ENCODE measurements at regions not wholly inside any gene's neighbourhood (a gene's known extent, or its start where the extent isn't known, plus 50 kb on each side); places are given as distances from the start of the nearest gene placed in this dataset.
"Not testable (repeated sequence)": the region's sequence is repeated elsewhere in the genome, so short reads cannot be mapped to it uniquely, and the experiment has no call there.

- no CpG with 5 or more reads among the region's 3 CpGs for WGBS, 2 experiments (ENCODE audit: extremely low coverage in 2 of 2, insufficient read length in 1 of 2)
- no peak overlapping the region for H2BK15ac ChIP-seq (ENCODE audit: low read depth, low read length)
- H2BK20ac ChIP-seq (ENCODE audit: low read depth, low read length) = no peak overlapping the region
- H3K23ac ChIP-seq (ENCODE audit: low read depth, low read length) = no peak overlapping the region
- no peaks in the 10 kb centered on the region for H3K9me3 ChIP-seq (ENCODE audit: control insufficient read depth, insufficient read depth, low read length)
- no peak overlapping the region for H2AK5ac ChIP-seq (ENCODE audit: low read depth, low read length)
- H3K4ac ChIP-seq (ENCODE audit: low read depth, low read length) = no peak overlapping the region
- POLR2A ChIA-PET (ENCODE audit: unreplicated experiment) = no interaction called here
- H3K14ac ChIP-seq (replicated peaks; ENCODE audit: low read depth, low read length) = no peak overlapping the region
- no peaks in the 10 kb centered on the region for H4K20me1 ChIP-seq (ENCODE audit: insufficient read depth, low read length)
- intact Hi-C loops (cut with micrococcal nuclease) (no loop called here), dilution Hi-C loops (cut with HindIII; ENCODE audit: low sequenced_read_pairs, unreplicated experiment) (no loop called here), in situ Hi-C loops (cut with MboI; ENCODE audit: low sequenced_read_pairs) (no loop called here)
- ATAC-seq (ENCODE audit: low read depth) (no peak), DNase-seq (no peak)
- H3K4me1 ChIP-seq (ENCODE audit: control insufficient read depth, insufficient read depth, low read length) = no peaks in the 10 kb centered on the region
- no peak overlapping the region for H2BK120ac ChIP-seq (ENCODE audit: low read depth, low read length)
- H2AFZ ChIP-seq (replicated peaks; ENCODE audit: low read length, poor library complexity) = no peak overlapping the region
- H3K9me1 ChIP-seq (ENCODE audit: insufficient read depth, low read length) = no peaks in the 10 kb centered on the region
- H4K5ac ChIP-seq (ENCODE audit: low read depth, low read length) = no peak overlapping the region
- H4K91ac ChIP-seq (ENCODE audit: insufficient read depth, low read depth, low read length) = no peak overlapping the region
- H2BK5ac ChIP-seq (ENCODE audit: low read depth, low read length, poor library complexity, severe bottlenecking) = no peak overlapping the region
- BruUV-seq (replicated peaks) = no TSS peak
- H3K56ac ChIP-seq (ENCODE audit: extremely low read depth, insufficient read depth, low read length) = no peak overlapping the region
- no peak overlapping the region for H3K27ac ChIP-seq (ENCODE audit: insufficient read depth, low read length)
- H3K36me3 ChIP-seq (ENCODE audit: control insufficient read depth, insufficient read depth, low read length) = no peaks in the 10 kb centered on the region
- CTCF ChIA-PET = no interaction called here
- no peak overlapping the region for H3K18ac ChIP-seq (ENCODE audit: low read depth, low read length)
- TF ChIP-seq RAD21 (IDR thresholded peaks at IDR 0.05; ENCODE audit: low read length) (no peak), CEBPB (IDR thresholded peaks at IDR 0.05; ENCODE audit: low read depth, low read length) (no peak)
- no peaks in the 10 kb centered on the region for H3K79me1 ChIP-seq (ENCODE audit: low read depth in 1 of 2, low read length in 2 of 2)
- H3K4me2 ChIP-seq (ENCODE audit: low read depth, low read length) = no peak overlapping the region
- no peak overlapping the region for H3K4me3 ChIP-seq (ENCODE audit: insufficient read depth, low read depth, low read length)
- H3K9ac ChIP-seq (ENCODE audit: low read depth, low read length) = no peak overlapping the region
- H4K8ac ChIP-seq (ENCODE audit: low read depth in 2 of 2, low read length in 2 of 2) = no peak overlapping the region
- no peaks in the 10 kb centered on the region for H3K27me3 ChIP-seq (ENCODE audit: control insufficient read depth, insufficient read depth, low read length)
- H2AK9ac ChIP-seq (replicated peaks; ENCODE audit: low read depth, low read length, poor library complexity) = no peak overlapping the region
Observed at GRCh38 chr18:34330308-34330707, 105.6 kb upstream of the NOL4 start.

- H4K20me1 ChIP-seq (ENCODE audit: insufficient read depth, low read length); H3K4me3 ChIP-seq (ENCODE audit: insufficient read depth, low read depth, low read length); dilution Hi-C loops (cut with HindIII; ENCODE audit: low sequenced_read_pairs, unreplicated experiment); H3K14ac ChIP-seq (replicated peaks; ENCODE audit: low read depth, low read length); CTCF ChIA-PET; H2BK15ac ChIP-seq (ENCODE audit: low read depth, low read length); H4K8ac ChIP-seq (ENCODE audit: low read depth in 2 of 2, low read length in 2 of 2); H3K4me2 ChIP-seq (ENCODE audit: low read depth, low read length); H3K36me3 ChIP-seq (ENCODE audit: control insufficient read depth, insufficient read depth, low read length); H3K56ac ChIP-seq (ENCODE audit: extremely low read depth, insufficient read depth, low read length); H3K18ac ChIP-seq (ENCODE audit: low read depth, low read length); DNase-seq; H4K5ac ChIP-seq (ENCODE audit: low read depth, low read length); POLR2A ChIA-PET (ENCODE audit: unreplicated experiment); H3K9me1 ChIP-seq (ENCODE audit: insufficient read depth, low read length); H2BK20ac ChIP-seq (ENCODE audit: low read depth, low read length); H3K9me3 ChIP-seq (ENCODE audit: control insufficient read depth, insufficient read depth, low read length); H3K79me1 ChIP-seq (ENCODE audit: low read depth in 1 of 2, low read length in 2 of 2); BruUV-seq (replicated peaks); H2BK120ac ChIP-seq (ENCODE audit: low read depth, low read length); H2BK5ac ChIP-seq (ENCODE audit: low read depth, low read length, poor library complexity, severe bottlenecking); intact Hi-C loops (cut with micrococcal nuclease); ATAC-seq (ENCODE audit: low read depth); H2AFZ ChIP-seq (replicated peaks; ENCODE audit: low read length, poor library complexity); H3K9ac ChIP-seq (ENCODE audit: low read depth, low read length); H3K27ac ChIP-seq (ENCODE audit: insufficient read depth, low read length); H3K4me1 ChIP-seq (ENCODE audit: control insufficient read depth, insufficient read depth, low read length); H2AK5ac ChIP-seq (ENCODE audit: low read depth, low read length); in situ Hi-C loops (cut with MboI; ENCODE audit: low sequenced_read_pairs); H4K91ac ChIP-seq (ENCODE audit: insufficient read depth, low read depth, low read length); H2AK9ac ChIP-seq (replicated peaks; ENCODE audit: low read depth, low read length, poor library complexity); H3K23ac ChIP-seq (ENCODE audit: low read depth, low read length); H3K27me3 ChIP-seq (ENCODE audit: control insufficient read depth, insufficient read depth, low read length); H3K4ac ChIP-seq (ENCODE audit: low read depth, low read length): not testable (repeated sequence)
- no CpG with 5 or more reads among the region's 12 CpGs for WGBS, 2 experiments (ENCODE audit: extremely low coverage in 2 of 2, insufficient read length in 1 of 2)
Observed at GRCh38 chr18:34330907-34331306, 106.2 kb upstream of the NOL4 start.
